Left ventricle myocardium inferior (tissue), 1 donor: ENCODE measurements at regions not wholly inside any gene's neighbourhood (a gene's known extent, or its start where the extent isn't known, plus 50 kb on each side); places are given as distances from the start of the nearest gene placed in this dataset.
A peak's percentile ranks its signal among the peaks of the same experiment; 100 is the strongest.
"Not testable (repeated sequence)": the region's sequence is repeated elsewhere in the genome, so short reads cannot be mapped to it uniquely, and the experiment has no call there.

Experiments
- DNase-seq: peaks from one replicate; pipeline ENCODE4 v3.0.0-alpha.2; 2020
- H3K27ac ChIP-seq: fragments of 200-600 bp; replicated peaks from 2 replicates; pipeline ENCODE4 v1.8.0; 2021
- H3K27me3 ChIP-seq: fragments of 200-600 bp; 2 replicates; pipeline ENCODE4 v1.8.0; 2021; ENCODE audit warnings: low read depth
- H3K36me3 ChIP-seq: fragments of 200-600 bp; 2 replicates; pipeline ENCODE4 v1.8.0; 2021
- H3K4me1 ChIP-seq: fragments of 200-600 bp; 2 replicates; pipeline ENCODE4 v1.8.0; 2021
- H3K4me3 ChIP-seq: fragments of 200-600 bp; 2 replicates; pipeline ENCODE4 v1.8.0; 2021; ENCODE audit warnings: mild to moderate bottlenecking, moderate library complexity
- H3K9me3 ChIP-seq: fragments of 200-600 bp; replicated peaks from 2 replicates; pipeline ENCODE4 v1.8.0; 2021
- CTCF ChIP-seq: fragments of 200-600 bp; IDR thresholded peaks from 2 replicates; pipeline ENCODE4 v1.8.0; 2021; ENCODE audit warnings: antibody characterized with exemption, mild to moderate bottlenecking, borderline replicate concordance
- intact Hi-C: fragments of 100-400 bp; cut with micrococcal nuclease; formaldehyde crosslinking; loops from one replicate; pipeline ENCODE4 v1.11.0; 2022
- donor health status: DM: no; HTN: yes; CAD: no; lungs with severe emphysema.

GRCh38 chr13:44801990-44802389, 187.3 kb downstream of the NUFIP1 start:
- Histone ChIP-seq H3K36me3 (no peaks in the 10 kb centered on the region), H3K9me3 (no peaks in the 10 kb centered on the region), H3K4me1 (peaks cover 24% of the 10 kb centered on the region), H3K4me3 (no peak overlapping the region), H3K27ac (peak overlapping the region; percentile 51), H3K27me3 (no peaks in the 10 kb centered on the region)
- no peak for DNase-seq
- intact Hi-C loops: no loop called here
- TF ChIP-seq CTCF: no peak

- intact Hi-C loops: no loop called here
- Histone ChIP-seq H3K4me3 (no peak overlapping the region), H3K4me1 (peaks cover 27% of the 10 kb centered on the region), H3K9me3 (no peaks in the 10 kb centered on the region), H3K27ac (no peak overlapping the region), H3K27me3 (no peaks in the 10 kb centered on the region), H3K36me3 (no peaks in the 10 kb centered on the region)
- no peak for DNase-seq
- TF ChIP-seq CTCF: no peak
Measured at GRCh38 chr13:44800626-44801025, 188.6 kb downstream of the NUFIP1 start.

GRCh38 chr13:44797685-44798084, 191.6 kb downstream of the NUFIP1 start:
- Histone ChIP-seq H3K4me1 (peaks cover 24% of the 10 kb centered on the region), H3K27me3 (no peaks in the 10 kb centered on the region), H3K9me3 (no peaks in the 10 kb centered on the region), H3K4me3 (no peak overlapping the region), H3K27ac (no peak overlapping the region), H3K36me3 (no peaks in the 10 kb centered on the region)
- no peak for DNase-seq
- intact Hi-C loops: no loop called here
- TF ChIP-seq CTCF: no peak

GRCh38 chr13:44796597-44797490, 192.4 kb downstream of the NUFIP1 start:
- no peaks in the 10 kb centered on the region for H3K36me3 ChIP-seq
- peaks cover 16% of the 10 kb centered on the region for H3K4me1 ChIP-seq
- no peak for TF ChIP-seq CTCF
- H3K4me3 ChIP-seq: no peak overlapping the region
- H3K27ac ChIP-seq: no peak overlapping the region
- intact Hi-C loops: no loop called here
- DNase-seq: no peak
- H3K27me3 ChIP-seq: no peaks in the 10 kb centered on the region
- H3K9me3 ChIP-seq: no peaks in the 10 kb centered on the region

- H3K9me3 ChIP-seq, intact Hi-C loops, H3K36me3 ChIP-seq, H3K4me3 ChIP-seq, H3K27ac ChIP-seq, H3K27me3 ChIP-seq, H3K4me1 ChIP-seq, DNase-seq: not testable (repeated sequence)
Measured at GRCh38 chr13:44796039-44796438, 193.2 kb downstream of the NUFIP1 start.

- H3K36me3 ChIP-seq: no peaks in the 10 kb centered on the region
- H3K9me3 ChIP-seq: no peaks in the 10 kb centered on the region
- intact Hi-C loops: no loop called here
- no peak for TF ChIP-seq CTCF
- DNase-seq: no peak
- H3K27ac ChIP-seq: no peak overlapping the region
- no peaks in the 10 kb centered on the region for H3K27me3 ChIP-seq
- no peak overlapping the region for H3K4me3 ChIP-seq
- peaks cover 7% of the 10 kb centered on the region for H3K4me1 ChIP-seq
Measured at GRCh38 chr13:44795176-44795575, 194.1 kb downstream of the NUFIP1 start.
